ENCODE measurements at regions not wholly inside any gene's neighbourhood (a gene's known extent, or its start where the extent isn't known, plus 50 kb on each side); places are given as distances from the start of the nearest gene placed in this dataset.

- TF ChIP-seq THRA (IDR thresholded peaks at IDR 0.05): no peak
- TF ChIP-seq RAD21 (CRISPR knock-in tag; conservative IDR thresholded peaks at IDR 0.05 in 1 of 2, IDR thresholded peaks at IDR 0.05 in 1 of 2): no peak
Observed at GRCh38 chr10:85413570-85413969, 953.0 kb downstream of the GRID1 start.

All from K562 (cell line).